Adrenal gland (tissue), 9 donors: ENCODE measurements at regions not wholly inside any gene's neighbourhood (a gene's known extent, or its start where the extent isn't known, plus 50 kb on each side); places are given as distances from the start of the nearest gene placed in this dataset.
A peak's percentile ranks its signal among the peaks of the same experiment; 100 is the strongest.

Source experiments
- DNase-seq, 7 donors: peaks; one replicate each; pipeline ENCODE4 v3.0.0-alpha.2; 2019 to 2020
- H3K27ac ChIP-seq, 5 donors: fragments of 200-600 bp; sonication (generic) in 4 of 5; 1 replicate in 3 of 5; 2 replicates in 2 of 5; pipeline versions ENCODE4 v1.5.1 to v1.8.0; 2016 to 2020; ENCODE audit warnings: mild to moderate bottlenecking in 1 of 5
- H3K27me3 ChIP-seq: fragments of 200-600 bp; 2 replicates; pipeline ENCODE4 v1.8.0; 2021
- H3K36me3 ChIP-seq, 2 donors: fragments of 200-600 bp; replicated peaks in 1 of 2; 1 replicate in 1 of 2; 2 replicates in 1 of 2; pipeline versions ENCODE4 v1.5.1 to v1.8.0; 2018 to 2022
- H3K4me1 ChIP-seq, 2 donors: fragments of 200-600 bp; replicated peaks in 1 of 2; 1 replicate in 1 of 2; 2 replicates in 1 of 2; pipeline versions ENCODE4 v1.5.1 to v1.8.0; 2018 to 2021
- H3K4me3 ChIP-seq, 4 donors: fragments of 200-600 bp; sonication (generic) in 3 of 4; one replicate each; pipeline ENCODE4 v1.5.1; 2016 to 2018
- H3K9me3 ChIP-seq, 3 donors: fragments of 200-600 bp; sonication (generic) in 1 of 3; replicated peaks in 1 of 3; 1 replicate in 2 of 3; 2 replicates in 1 of 3; pipeline versions ENCODE4 v1.5.1 to v1.8.0; 2016 to 2021
- CTCF ChIP-seq, 6 experiments: fragments of 450-650 bp in 4 of 6; fragments of 200-600 bp in 2 of 6; sonication (generic) in 1 of 6; IDR thresholded peaks; 1 replicate in 5 of 6; 2 replicates in 1 of 6; pipeline versions ENCODE4 v1.5.1 to v1.8.0; 2016 to 2021; ENCODE audit warnings: antibody characterized with exemption in 6 of 6, mild to moderate bottlenecking in 2 of 6, moderate library complexity in 1 of 6
- POLR2A ChIP-seq, 2 donors: fragments of 450-650 bp; IDR thresholded peaks; one replicate each; pipeline ENCODE4 v1.6.1; 2017; ENCODE audit warnings: antibody characterized with exemption in 2 of 2, mild to moderate bottlenecking in 2 of 2, moderate library complexity in 1 of 2
- WGBS, 4 donors: extraction: QIAGEN DNeasy Blood & Tissue Kit in 2 of 4; methylation state at CpG; one replicate each; pipeline versions ENCODE4 v1.1.5 to v1.1.7; 2013 to 2017; 5-methylcytosine and 5-hydroxymethylcytosine counted together
- intact Hi-C, 2 donors: fragments of 100-400 bp; cut with DNase I; formaldehyde crosslinking; loops; one replicate each; pipeline versions ENCODE4 v1.14.1 to v1.15.0; 2022 to 2023
- donor health status: healthy with polysubstance abuse.
- donor health status: Bipolar disorder and iron deficiency.
- donor health status: DM: yes; HTN: yes; CAD: no.
- donor health status: DM: no; HTN: no; CAD: no.
- donor health status: DM: no; HTN: no; CAD: no.

GRCh38 chr6:163730246-163731210 lies 316.0 kb downstream of the QKI start:
- Histone ChIP-seq H3K36me3 (no peaks in the 10 kb centered on the region), H3K9me3 (no peaks in the 10 kb centered on the region), H3K4me3 (no peak overlapping the region), H3K4me1 (peaks cover 0 to 6% of the 10 kb centered on the region in 2 donors), H3K27ac (no peak overlapping the region), H3K27me3 (no peaks in the 10 kb centered on the region)
- intact Hi-C loops, result no loop called here
- DNase-seq, result no peak
- TF ChIP-seq POLR2A (IDR thresholded peaks at IDR 0.05) (no peak), CTCF (IDR thresholded peaks at IDR 0.05) (no peak)
- 86 to 90% (median 88%) methylated on average over 16 to 21 of the region's 21 CpGs for WGBS, 4 donors

- no peaks in the 10 kb centered on the region for H3K27me3 ChIP-seq
- TF ChIP-seq CTCF (IDR thresholded peaks at IDR 0.05) (no peak), POLR2A (IDR thresholded peaks at IDR 0.05) (no peak)
- intact Hi-C loops, result no loop called here
- H3K36me3 ChIP-seq, result no peaks in the 10 kb centered on the region
- H3K9me3 ChIP-seq, result no peaks in the 10 kb centered on the region
- DNase-seq, result peak in 1 of 7 donors; percentile 29
- 90 to 94% (median 90%) methylated on average over 15 to 16 of the region's 16 CpGs for WGBS, 4 donors
- peaks cover 0 to 6% of the 10 kb centered on the region in 2 donors for H3K4me1 ChIP-seq
- H3K27ac ChIP-seq, result no peak overlapping the region
- H3K4me3 ChIP-seq, result no peak overlapping the region
Observed at GRCh38 chr6:163729127-163729872, 314.8 kb downstream of the QKI start.

DNA sequence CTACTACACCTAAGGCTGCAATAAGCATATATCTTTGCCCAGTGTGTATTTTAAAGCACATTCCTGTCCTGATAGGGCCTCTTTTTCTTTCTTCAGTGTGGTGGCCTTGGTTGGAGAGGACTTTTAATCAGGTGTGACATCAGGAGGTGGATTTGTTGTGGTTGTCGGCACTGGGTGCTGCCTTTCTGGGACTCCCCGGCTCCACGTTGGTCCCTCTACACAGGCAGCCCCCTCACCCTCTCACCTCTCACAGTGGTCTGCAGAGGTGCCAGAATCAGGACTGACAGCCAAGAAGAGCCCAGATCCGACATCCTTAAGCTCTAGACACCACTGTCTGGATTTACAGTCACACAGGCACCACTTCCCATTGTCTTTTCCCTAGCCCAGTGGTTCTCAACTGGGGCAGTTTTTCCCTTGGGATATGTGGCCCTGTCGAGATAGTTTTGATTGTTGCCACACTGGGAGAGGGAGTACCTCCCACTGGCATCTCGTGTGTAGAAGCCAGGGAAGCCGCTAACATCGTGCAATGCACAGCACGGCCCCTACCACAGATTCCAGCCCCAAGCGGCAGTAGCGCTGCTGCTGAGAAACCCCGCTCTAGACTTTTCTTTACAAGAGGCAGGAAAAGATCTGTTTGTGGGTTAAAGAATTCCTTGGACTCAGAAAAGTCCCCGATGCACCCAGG lies 314.1 kb downstream of the QKI start:
- 85 to 93% (median 89%) methylated on average over 13 of the region's 13 CpGs for WGBS, 4 donors
- no peaks in the 10 kb centered on the region for H3K36me3 ChIP-seq

More for the DNA sequence above, 314.1 kb downstream of the QKI start:
- no peaks in the 10 kb centered on the region for H3K9me3 ChIP-seq
- H3K27ac ChIP-seq, result no peak overlapping the region
- no peaks in the 10 kb centered on the region for H3K27me3 ChIP-seq
- intact Hi-C loops, result no loop called here
- no peak for TF ChIP-seq CTCF (IDR thresholded peaks at IDR 0.05)
- no peak for TF ChIP-seq POLR2A (IDR thresholded peaks at IDR 0.05)
- no peak for DNase-seq
- H3K4me3 ChIP-seq, result no peak overlapping the region
- peaks cover 0 to 6% of the 10 kb centered on the region in 2 donors for H3K4me1 ChIP-seq
